ENCODE measurements at regions not wholly inside any gene's neighbourhood (a gene's known extent, or its start where the extent isn't known, plus 50 kb on each side); places are given as distances from the start of the nearest gene placed in this dataset.

- no peaks in the 10 kb centered on the region for H3K36me3 ChIP-seq (ENCODE audit: control insufficient read depth in 1 of 2, insufficient read depth in 2 of 2, low read length in 2 of 2)
- H3K27ac ChIP-seq (ENCODE audit: low read length) = no peak overlapping the region
- H3K9me3 ChIP-seq (ENCODE audit: control insufficient read depth in 1 of 2, low read length in 2 of 2) = no peaks in the 10 kb centered on the region
- H3K27me3 ChIP-seq (ENCODE audit: low read depth, low read length) = no peaks in the 10 kb centered on the region
- no peaks in the 10 kb centered on the region for H3K4me1 ChIP-seq (ENCODE audit: control insufficient read depth in 1 of 2, insufficient read depth in 2 of 2, low read length in 2 of 2)
- H3K4me3 ChIP-seq (ENCODE audit: low read depth in 1 of 2, low read length in 2 of 2) = no peak overlapping the region
Observed at GRCh38 chr2:173791502-173791901, 173.7 kb downstream of the SP3 start.

GRCh38 chr2:173792166-173792565, 173.0 kb downstream of the SP3 start:
- H3K9me3 ChIP-seq (ENCODE audit: control insufficient read depth in 1 of 2, low read length in 2 of 2) = no peaks in the 10 kb centered on the region
- H3K27me3 ChIP-seq (ENCODE audit: low read depth, low read length) = no peaks in the 10 kb centered on the region
- no peak overlapping the region for H3K4me3 ChIP-seq (ENCODE audit: low read depth in 1 of 2, low read length in 2 of 2)
- H3K4me1 ChIP-seq (ENCODE audit: control insufficient read depth in 1 of 2, insufficient read depth in 2 of 2, low read length in 2 of 2) = no peaks in the 10 kb centered on the region
- no peak overlapping the region for H3K27ac ChIP-seq (ENCODE audit: low read length)
- H3K36me3 ChIP-seq (ENCODE audit: control insufficient read depth in 1 of 2, insufficient read depth in 2 of 2, low read length in 2 of 2) = no peaks in the 10 kb centered on the region

GRCh38 chr2:173792741-173793140, 172.4 kb downstream of the SP3 start:
- no peaks in the 10 kb centered on the region for H3K4me1 ChIP-seq (ENCODE audit: control insufficient read depth in 1 of 2, insufficient read depth in 2 of 2, low read length in 2 of 2)
- H3K27ac ChIP-seq (ENCODE audit: low read length) = no peak overlapping the region
- H3K36me3 ChIP-seq (ENCODE audit: control insufficient read depth in 1 of 2, insufficient read depth in 2 of 2, low read length in 2 of 2) = no peaks in the 10 kb centered on the region
- no peak overlapping the region for H3K4me3 ChIP-seq (ENCODE audit: low read depth in 1 of 2, low read length in 2 of 2)
- H3K27me3 ChIP-seq (ENCODE audit: low read depth, low read length) = no peaks in the 10 kb centered on the region
- H3K9me3 ChIP-seq (ENCODE audit: control insufficient read depth in 1 of 2, low read length in 2 of 2) = no peaks in the 10 kb centered on the region

- H3K27me3 ChIP-seq (ENCODE audit: low read depth, low read length) = no peaks in the 10 kb centered on the region
- no peak overlapping the region for H3K4me3 ChIP-seq (ENCODE audit: low read depth in 1 of 2, low read length in 2 of 2)
- no peaks in the 10 kb centered on the region for H3K9me3 ChIP-seq (ENCODE audit: control insufficient read depth in 1 of 2, low read length in 2 of 2)
- no peaks in the 10 kb centered on the region for H3K4me1 ChIP-seq (ENCODE audit: control insufficient read depth in 1 of 2, insufficient read depth in 2 of 2, low read length in 2 of 2)
- no peak overlapping the region for H3K27ac ChIP-seq (ENCODE audit: low read length)
- H3K36me3 ChIP-seq (ENCODE audit: control insufficient read depth in 1 of 2, insufficient read depth in 2 of 2, low read length in 2 of 2) = no peaks in the 10 kb centered on the region
Observed at GRCh38 chr2:173793709-173794565, 171.2 kb downstream of the SP3 start.

- Histone ChIP-seq H3K4me3 (ENCODE audit: low read depth in 1 of 2, low read length in 2 of 2) (no peak overlapping the region), H3K27ac (ENCODE audit: low read length) (no peak overlapping the region), H3K27me3 (ENCODE audit: low read depth, low read length) (no peaks in the 10 kb centered on the region), H3K36me3 (ENCODE audit: control insufficient read depth in 1 of 2, insufficient read depth in 2 of 2, low read length in 2 of 2) (no peaks in the 10 kb centered on the region), H3K9me3 (ENCODE audit: control insufficient read depth in 1 of 2, low read length in 2 of 2) (no peaks in the 10 kb centered on the region), H3K4me1 (ENCODE audit: control insufficient read depth in 1 of 2, insufficient read depth in 2 of 2, low read length in 2 of 2) (no peaks in the 10 kb centered on the region)
Observed at GRCh38 chr2:173797586-173798263, 167.4 kb downstream of the SP3 start.

- Histone ChIP-seq H3K36me3 (ENCODE audit: control insufficient read depth in 1 of 2, insufficient read depth in 2 of 2, low read length in 2 of 2) (no peaks in the 10 kb centered on the region), H3K4me3 (ENCODE audit: low read depth in 1 of 2, low read length in 2 of 2) (no peak overlapping the region), H3K27ac (ENCODE audit: low read length) (no peak overlapping the region), H3K27me3 (ENCODE audit: low read depth, low read length) (no peaks in the 10 kb centered on the region), H3K4me1 (ENCODE audit: control insufficient read depth in 1 of 2, insufficient read depth in 2 of 2, low read length in 2 of 2) (no peaks in the 10 kb centered on the region), H3K9me3 (ENCODE audit: control insufficient read depth in 1 of 2, low read length in 2 of 2) (no peaks in the 10 kb centered on the region)
Observed at GRCh38 chr2:173802518-173802917, 162.7 kb downstream of the SP3 start.

GRCh38 chr2:173803449-173803848, 161.7 kb downstream of the SP3 start:
- no peaks in the 10 kb centered on the region for H3K4me1 ChIP-seq (ENCODE audit: control insufficient read depth in 1 of 2, insufficient read depth in 2 of 2, low read length in 2 of 2)
- no peaks in the 10 kb centered on the region for H3K27me3 ChIP-seq (ENCODE audit: low read depth, low read length)
- H3K4me3 ChIP-seq (ENCODE audit: low read depth in 1 of 2, low read length in 2 of 2) = no peak overlapping the region
- H3K27ac ChIP-seq (ENCODE audit: low read length) = no peak overlapping the region
- H3K36me3 ChIP-seq (ENCODE audit: control insufficient read depth in 1 of 2, insufficient read depth in 2 of 2, low read length in 2 of 2) = no peaks in the 10 kb centered on the region
- no peaks in the 10 kb centered on the region for H3K9me3 ChIP-seq (ENCODE audit: control insufficient read depth in 1 of 2, low read length in 2 of 2)

- H3K4me1 ChIP-seq (ENCODE audit: control insufficient read depth in 1 of 2, insufficient read depth in 2 of 2, low read length in 2 of 2) = no peaks in the 10 kb centered on the region
- H3K27me3 ChIP-seq (ENCODE audit: low read depth, low read length) = no peaks in the 10 kb centered on the region
- H3K4me3 ChIP-seq (ENCODE audit: low read depth in 1 of 2, low read length in 2 of 2) = no peak overlapping the region
- H3K27ac ChIP-seq (ENCODE audit: low read length) = no peak overlapping the region
- H3K36me3 ChIP-seq (ENCODE audit: control insufficient read depth in 1 of 2, insufficient read depth in 2 of 2, low read length in 2 of 2) = no peaks in the 10 kb centered on the region
- H3K9me3 ChIP-seq (ENCODE audit: control insufficient read depth in 1 of 2, low read length in 2 of 2) = no peaks in the 10 kb centered on the region
Observed at GRCh38 chr2:173806761-173807160, 158.4 kb downstream of the SP3 start.

- Histone ChIP-seq H3K36me3 (ENCODE audit: control insufficient read depth in 1 of 2, insufficient read depth in 2 of 2, low read length in 2 of 2) (no peaks in the 10 kb centered on the region), H3K4me3 (ENCODE audit: low read depth in 1 of 2, low read length in 2 of 2) (no peak overlapping the region)
Observed at GRCh38 chr2:173808718-173809117, 156.5 kb downstream of the SP3 start.

GRCh38 chr2:173812321-173812720, 152.9 kb downstream of the SP3 start:
- H3K9me3 ChIP-seq (ENCODE audit: control insufficient read depth in 1 of 2, low read length in 2 of 2) = no peaks in the 10 kb centered on the region

More at GRCh38 chr2:173808718-173809117, 156.5 kb downstream of the SP3 start:
- no peak overlapping the region for H3K27ac ChIP-seq (ENCODE audit: low read length)
- H3K4me1 ChIP-seq (ENCODE audit: control insufficient read depth in 1 of 2, insufficient read depth in 2 of 2, low read length in 2 of 2) = no peaks in the 10 kb centered on the region
- H3K27me3 ChIP-seq (ENCODE audit: low read depth, low read length) = no peaks in the 10 kb centered on the region
- no peaks in the 10 kb centered on the region for H3K9me3 ChIP-seq (ENCODE audit: control insufficient read depth in 1 of 2, low read length in 2 of 2)

GRCh38 chr2:173814306-173814705, 150.9 kb downstream of the SP3 start:
- Histone ChIP-seq H3K4me1 (ENCODE audit: control insufficient read depth in 1 of 2, insufficient read depth in 2 of 2, low read length in 2 of 2) (no peaks in the 10 kb centered on the region), H3K36me3 (ENCODE audit: control insufficient read depth in 1 of 2, insufficient read depth in 2 of 2, low read length in 2 of 2) (no peaks in the 10 kb centered on the region), H3K9me3 (ENCODE audit: control insufficient read depth in 1 of 2, low read length in 2 of 2) (no peaks in the 10 kb centered on the region), H3K27me3 (ENCODE audit: low read depth, low read length) (no peaks in the 10 kb centered on the region), H3K27ac (ENCODE audit: low read length) (no peak overlapping the region), H3K4me3 (ENCODE audit: low read depth in 1 of 2, low read length in 2 of 2) (no peak overlapping the region)

More at GRCh38 chr2:173812321-173812720, 152.9 kb downstream of the SP3 start:
- no peaks in the 10 kb centered on the region for H3K36me3 ChIP-seq (ENCODE audit: control insufficient read depth in 1 of 2, insufficient read depth in 2 of 2, low read length in 2 of 2)
- H3K27ac ChIP-seq (ENCODE audit: low read length) = no peak overlapping the region
- no peak overlapping the region for H3K4me3 ChIP-seq (ENCODE audit: low read depth in 1 of 2, low read length in 2 of 2)
- H3K4me1 ChIP-seq (ENCODE audit: control insufficient read depth in 1 of 2, insufficient read depth in 2 of 2, low read length in 2 of 2) = no peaks in the 10 kb centered on the region
- no peaks in the 10 kb centered on the region for H3K27me3 ChIP-seq (ENCODE audit: low read depth, low read length)

All from muscle layer of duodenum (tissue), 2 donors.